Transverse colon (tissue), 4 donors: ENCODE measurements at regions not wholly inside any gene's neighbourhood (a gene's known extent, or its start where the extent isn't known, plus 50 kb on each side); places are given as distances from the start of the nearest gene placed in this dataset.

ENCODE experiments used
- CTCF ChIP-seq, 5 experiments: fragments of 200-600 bp in 3 of 5; fragments of 450-650 bp in 2 of 5; sonication (generic) in 3 of 5; IDR thresholded peaks; 1 replicate in 2 of 5; 2 replicates in 3 of 5; pipeline ENCODE4 v1.5.1; 2016 to 2017; ENCODE audit warnings: antibody characterized with exemption in 5 of 5, inconsistent platforms in 3 of 5, mild to moderate bottlenecking in 2 of 5, moderate library complexity in 1 of 5
- POLR2A ChIP-seq: fragments of 450-650 bp; IDR thresholded peaks from one replicate; pipeline ENCODE4 v1.6.1; 2016; ENCODE audit warnings: antibody characterized with exemption, mild to moderate bottlenecking, moderate library complexity
- POLR2AphosphoS5 ChIP-seq, 3 donors: sonication (generic); formaldehyde crosslinking; IDR thresholded peaks; one replicate each; pipeline ENCODE4 v1.6.1; 2016; ENCODE audit warnings: antibody characterized with exemption in 3 of 3

DNA sequence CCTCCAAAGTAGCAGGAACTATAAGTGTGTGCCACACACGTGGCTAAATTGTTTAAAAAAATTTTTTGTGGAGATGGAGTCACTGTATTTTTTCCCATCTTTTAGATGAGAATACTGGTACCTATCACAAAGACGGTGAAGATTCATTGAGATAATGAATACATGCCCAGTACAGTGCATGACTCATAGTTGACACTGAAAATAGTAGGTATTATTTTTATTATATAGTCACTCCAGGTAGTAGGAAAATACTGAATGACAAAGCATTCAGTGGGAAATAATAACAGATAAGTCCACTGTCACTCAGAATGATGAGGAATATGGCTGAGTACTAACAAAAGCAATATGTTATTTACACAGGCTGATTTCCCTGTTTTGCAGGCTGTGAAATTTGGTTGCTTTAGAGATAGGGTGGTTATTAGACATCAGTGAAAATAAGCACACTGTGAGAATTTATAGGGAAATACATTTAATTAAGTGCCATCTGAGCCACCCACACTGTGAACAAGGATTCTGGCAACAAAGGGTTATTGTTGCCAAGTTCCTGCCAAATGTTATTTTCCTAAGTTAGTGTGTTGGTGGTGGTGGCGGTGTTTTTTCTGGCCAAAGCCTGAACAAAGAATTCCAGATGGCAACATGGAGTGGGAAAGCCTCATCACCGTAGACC, 129.8 kb upstream of the FOXQ1 start:
- TF ChIP-seq POLR2A: no peak
- TF ChIP-seq CTCF (IDR thresholded peaks at IDR 0.05): no peak
- no peak for TF ChIP-seq POLR2AphosphoS5 (IDR thresholded peaks at IDR 0.05)
